ENCODE measurements at regions not wholly inside any gene's neighbourhood (a gene's known extent, or its start where the extent isn't known, plus 50 kb on each side); places are given as distances from the start of the nearest gene placed in this dataset.

GRCh38 chr2:18855027-18855426, 265.7 kb upstream of the NT5C1B start:
- H3K4me2 ChIP-seq (ENCODE audit: insufficient read depth, low read length), result no peak overlapping the region
- H3K27ac ChIP-seq (ENCODE audit: extremely low read depth, low read depth, low read length), result no peak overlapping the region
- no peak overlapping the region for H3K9ac ChIP-seq (ENCODE audit: insufficient read depth in 1 of 2, low read depth in 2 of 2, low read length in 2 of 2)
- no peak for ATAC-seq
- no peak for DNase-seq (ENCODE audit: extremely low read depth in 1 of 4, low spot score in 3 of 4)
- no peaks in the 10 kb centered on the region for H3K79me2 ChIP-seq (ENCODE audit: control insufficient read depth, insufficient read depth, low read length)
- no TSS peak for BruUV-seq (replicated peaks)
- H4K20me1 ChIP-seq (replicated peaks; ENCODE audit: control insufficient read depth, insufficient read depth, low read length), result no peaks in the 10 kb centered on the region
- no peaks in the 10 kb centered on the region for H3K27me3 ChIP-seq (ENCODE audit: control insufficient read depth in 2 of 2, insufficient read depth in 2 of 2, low read length in 2 of 2)
- CTCF ChIA-PET (ENCODE audit: low intra/inter-chr PET ratio), result no interaction called here
- FAIRE-seq, result no peak
- no peak overlapping the region for H2AFZ ChIP-seq (ENCODE audit: low read depth, low read length)
- H3K4me1 ChIP-seq (replicated peaks in 1 of 2; ENCODE audit: control insufficient read depth in 2 of 2, insufficient read depth in 2 of 2, low read length in 2 of 2), result no peaks in the 10 kb centered on the region
- no peaks in the 10 kb centered on the region for H3K9me1 ChIP-seq (ENCODE audit: control insufficient read depth, insufficient read depth, low read length)
- in situ Hi-C loops (cut with MboI) (no loop called here), intact Hi-C loops (cut with micrococcal nuclease) (no loop called here)
- H3K4me3 ChIP-seq, result no peak overlapping the region
- H3K36me3 ChIP-seq (ENCODE audit: control insufficient read depth, insufficient read depth, low read length), result no peaks in the 10 kb centered on the region
- no peaks in the 10 kb centered on the region for H3K9me3 ChIP-seq (replicated peaks; ENCODE audit: control insufficient read depth, insufficient read depth, low read depth, low read length)
- POLR2A ChIA-PET, result interaction anchor here (1.0 to 1.1 kb wide), 2 partner anchors 15 to 104 kb away, joined by 3 to 5 read pairs; no protein-coding TSS in a partner anchor
- TF ChIP-seq CEBPZ (IDR thresholded peaks at IDR 0.05; ENCODE audit: borderline replicate concordance, low read depth, low read length) (no peak), ELF4 (CRISPR knock-in tag; IDR thresholded peaks at IDR 0.05) (no peak), TFAM (CRISPR knock-in tag; conservative IDR thresholded peaks at IDR 0.05) (no peak), PCBP2 (IDR thresholded peaks at IDR 0.05; ENCODE audit: low read depth, low read length, poor library complexity, severe bottlenecking) (no peak), HNRNPL (IDR thresholded peaks at IDR 0.05; ENCODE audit: low read depth, low read length) (no peak), ELF1 (tag; IDR thresholded peaks at IDR 0.05) (no peak), RERE (CRISPR knock-in tag; IDR thresholded peaks at IDR 0.05; ENCODE audit: borderline replicate concordance) (no peak), TBL1XR1 (IDR thresholded peaks at IDR 0.05; ENCODE audit: low read length in 2 of 2) (no peak), TEAD4 (IDR thresholded peaks at IDR 0.05; ENCODE audit: low read length) (no peak), TEAD4 (CRISPR knock-in tag; IDR thresholded peaks at IDR 0.05; ENCODE audit: borderline replicate concordance) (no peak), ATF1 (CRISPR knock-in tag; IDR thresholded peaks at IDR 0.05) (no peak), ATF1 (tag; IDR thresholded peaks at IDR 0.05) (no peak), SRSF3 (IDR thresholded peaks at IDR 0.05; ENCODE audit: insufficient read depth, low read length) (no peak), GATA2 (CRISPR knock-in tag; IDR thresholded peaks at IDR 0.05) (no peak), ARNT (IDR thresholded peaks at IDR 0.05) (no peak)
